Esophagus squamous epithelium (tissue), 5 donors: ENCODE measurements at regions not wholly inside any gene's neighbourhood (a gene's known extent, or its start where the extent isn't known, plus 50 kb on each side); places are given as distances from the start of the nearest gene placed in this dataset.

Experiments
- DNase-seq: peaks from one replicate; lab custom pipeline; 2025; lab: John Stamatoyannopoulos, UW
- H3K27ac ChIP-seq, 4 donors: fragments of 200-600 bp; sonication (generic); one replicate each; pipeline ENCODE4 v1.5.1; 2016 to 2019; ENCODE audit warnings: mild to moderate bottlenecking in 1 of 4
- H3K27me3 ChIP-seq, 4 donors: fragments of 200-600 bp; sonication (generic); 1 replicate in 3 of 4; 2 replicates in 1 of 4; pipeline versions ENCODE4 v1.5.1 to v1.6.0; 2017 to 2021; ENCODE audit warnings: antibody characterized with exemption in 1 of 4
- H3K36me3 ChIP-seq, 3 donors: fragments of 200-600 bp; sonication (generic); one replicate each; pipeline ENCODE4 v1.5.1; 2016 to 2019
- H3K4me1 ChIP-seq, 3 donors: fragments of 200-600 bp; sonication (generic); one replicate each; pipeline ENCODE4 v1.5.1; 2017 to 2019
- H3K4me3 ChIP-seq, 4 donors: fragments of 200-600 bp; sonication (generic); 1 replicate in 3 of 4; 2 replicates in 1 of 4; pipeline ENCODE4 v1.5.1; 2016 to 2019; ENCODE audit warnings: mild to moderate bottlenecking in 2 of 4, moderate library complexity in 1 of 4
- H3K9me3 ChIP-seq, 3 donors: fragments of 200-600 bp; sonication (generic); one replicate each; pipeline ENCODE4 v1.5.1; 2016 to 2019
- CTCF ChIP-seq, 6 experiments: fragments of 450-650 bp in 4 of 6; fragments of 200-600 bp in 2 of 6; sonication (generic) in 2 of 6; IDR thresholded peaks; one replicate each; pipeline ENCODE4 v1.5.1; 2016 to 2019; ENCODE audit warnings: antibody characterized with exemption in 6 of 6, mild to moderate bottlenecking in 4 of 6, moderate library complexity in 4 of 6
- POLR2A ChIP-seq, 4 donors: fragments of 450-650 bp; IDR thresholded peaks; one replicate each; pipeline ENCODE4 v1.6.1; 2017; ENCODE audit warnings: antibody characterized with exemption in 4 of 4, mild to moderate bottlenecking in 4 of 4, moderate library complexity in 3 of 4
- WGBS, 2 donors: methylation state at CpG; one replicate each; pipeline ENCODE4 v1.1.5; 2018; 5-methylcytosine and 5-hydroxymethylcytosine counted together
- intact Hi-C: fragments of 100-400 bp; cut with DNase I; formaldehyde crosslinking; loops from one replicate; pipeline ENCODE4 v1.15.0; 2022
- donor health status: DM: yes; HTN: yes; CAD: no.

- WGBS, 2 donors: 79 to 82% methylated on average over 22 to 24 of the region's 24 CpGs
- Histone ChIP-seq H3K36me3 (no peaks in the 10 kb centered on the region), H3K27ac (no peak overlapping the region), H3K9me3 (peaks cover 0 to 6% (median 0%) of the 10 kb centered on the region in 3 donors), H3K27me3 (peaks cover 0 to 24% (median 0%) of the 10 kb centered on the region in 4 donors), H3K4me1 (peaks cover 0 to 8% (median 0%) of the 10 kb centered on the region in 3 donors), H3K4me3 (no peak overlapping the region)
- no peak for DNase-seq
- intact Hi-C loops: no loop called here
- TF ChIP-seq CTCF (IDR thresholded peaks at IDR 0.05) (no peak), POLR2A (IDR thresholded peaks at IDR 0.05) (no peak)
Measured at GRCh38 chr11:70612459-70613141, 214.3 kb downstream of the CTTN start.

GRCh38 chr11:70614034-70614681 lies 215.8 kb downstream of the CTTN start:
- WGBS, 2 donors: 83 to 94% methylated on average over 2 to 7 of the region's 7 CpGs
- Histone ChIP-seq H3K4me1 (peaks cover 0 to 8% (median 0%) of the 10 kb centered on the region in 3 donors), H3K27me3 (peaks cover 0 to 20% (median 0%) of the 10 kb centered on the region in 4 donors), H3K4me3 (no peak overlapping the region), H3K27ac (no peak overlapping the region), H3K9me3 (peaks cover 0 to 6% (median 0%) of the 10 kb centered on the region in 3 donors), H3K36me3 (no peaks in the 10 kb centered on the region)
- DNase-seq: no peak
- TF ChIP-seq POLR2A (IDR thresholded peaks at IDR 0.05) (no peak), CTCF (IDR thresholded peaks at IDR 0.05) (no peak)
- intact Hi-C loops: no loop called here

GRCh38 chr11:70615036-70615875 lies 216.9 kb downstream of the CTTN start:
- peaks cover 0 to 6% (median 0%) of the 10 kb centered on the region in 3 donors for H3K9me3 ChIP-seq
- peaks cover 0 to 7% (median 0%) of the 10 kb centered on the region in 3 donors for H3K4me1 ChIP-seq
- H3K27me3 ChIP-seq: peaks cover 0 to 20% (median 0%) of the 10 kb centered on the region in 4 donors
- H3K27ac ChIP-seq: no peak overlapping the region
- intact Hi-C loops: no loop called here
- H3K4me3 ChIP-seq: no peak overlapping the region
- WGBS, 2 donors: 82 to 85% methylated on average over 10 to 12 of the region's 18 CpGs
- H3K36me3 ChIP-seq: no peaks in the 10 kb centered on the region
- no peak for DNase-seq
- TF ChIP-seq CTCF (IDR thresholded peaks at IDR 0.05) (no peak), POLR2A (IDR thresholded peaks at IDR 0.05) (no peak)

DNA sequence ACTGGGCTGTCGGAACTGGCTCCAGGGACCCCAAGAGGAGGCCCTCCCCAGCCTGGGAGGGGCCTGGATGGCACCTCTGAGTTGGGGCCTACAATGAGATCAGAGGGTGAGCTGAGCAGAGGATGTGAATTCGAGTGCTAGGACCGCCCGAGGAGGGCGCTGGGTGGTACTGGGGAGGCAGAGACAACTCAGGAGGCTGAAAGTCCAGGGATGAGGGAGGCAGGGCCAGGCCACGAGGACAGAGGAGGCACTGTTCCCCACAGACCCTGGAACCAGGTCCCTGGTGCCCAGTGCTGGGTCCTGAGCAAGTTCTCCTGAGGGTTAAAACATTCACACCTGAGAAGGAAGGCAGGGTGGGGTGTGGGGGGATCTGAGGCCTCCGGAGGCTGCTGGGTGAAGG lies 218.0 kb downstream of the CTTN start:
- Histone ChIP-seq H3K4me3 (no peak overlapping the region), H3K27me3 (peaks cover 0 to 16% (median 0%) of the 10 kb centered on the region in 4 donors), H3K36me3 (no peaks in the 10 kb centered on the region), H3K27ac (no peak overlapping the region), H3K9me3 (peaks cover 0 to 6% (median 0%) of the 10 kb centered on the region in 3 donors), H3K4me1 (no peaks in the 10 kb centered on the region)
- intact Hi-C loops: no loop called here
- no peak for DNase-seq
- TF ChIP-seq POLR2A (IDR thresholded peaks at IDR 0.05) (no peak), CTCF (IDR thresholded peaks at IDR 0.05) (no peak)
- 80 to 84% methylated on average over 2 to 5 of the region's 7 CpGs for WGBS, 2 donors
